HEK293 (cell line): ENCODE measurements at regions not wholly inside any gene's neighbourhood (a gene's known extent, or its start where the extent isn't known, plus 50 kb on each side); places are given as distances from the start of the nearest gene placed in this dataset.

ENCODE experiments used
- GLIS2 ChIP-seq: fragments of 450-650 bp; formaldehyde crosslinking; IDR thresholded peaks from 2 replicates; pipeline ENCODE4 v1.5.1; 2016; ENCODE audit warnings: missing biosample characterization, missing genetic modification characterization
- TCF7L2 ChIP-seq: IDR thresholded peaks from 2 replicates; pipeline ENCODE4 v1.6.1; 2011; ENCODE audit warnings: low read depth, mild to moderate bottlenecking, inconsistent platforms, low read length, moderate library complexity, borderline replicate concordance
- ZBTB48 ChIP-seq: fragments of 450-650 bp; formaldehyde crosslinking; IDR thresholded peaks from 2 replicates; pipeline ENCODE4 v1.5.1; 2016; ENCODE audit warnings: missing biosample characterization, missing genetic modification characterization
- ZBTB7A ChIP-seq: fragments of 450-650 bp; formaldehyde crosslinking; IDR thresholded peaks from 2 replicates; pipeline ENCODE4 v1.5.1; 2016; ENCODE audit warnings: low read depth, missing biosample characterization, missing genetic modification characterization
- ZNF114 ChIP-seq: fragments of 450-650 bp; formaldehyde crosslinking; IDR thresholded peaks from 2 replicates; pipeline ENCODE4 v1.5.0; 2017; ENCODE audit warnings: missing biosample characterization, missing genetic modification characterization
- ZNF138 ChIP-seq: fragments of 450-650 bp; formaldehyde crosslinking; IDR thresholded peaks from 2 replicates; pipeline ENCODE4 v1.5.1; 2016; ENCODE audit warnings: missing biosample characterization, missing genetic modification characterization, borderline replicate concordance
- ZNF16 ChIP-seq: fragments of 450-650 bp; formaldehyde crosslinking; IDR thresholded peaks from 2 replicates; pipeline ENCODE4 v1.5.1; 2016; ENCODE audit warnings: low read depth, missing biosample characterization, missing genetic modification characterization
- ZNF2 ChIP-seq: fragments of 450-650 bp; formaldehyde crosslinking; IDR thresholded peaks from 2 replicates; pipeline ENCODE4 v1.5.1; 2016; ENCODE audit warnings: missing biosample characterization, missing genetic modification characterization
- ZNF202 ChIP-seq: fragments of 450-650 bp; formaldehyde crosslinking; IDR thresholded peaks from 2 replicates; pipeline ENCODE4 v1.5.1; 2016; ENCODE audit warnings: missing biosample characterization, missing genetic modification characterization, borderline replicate concordance
- ZNF24 ChIP-seq: fragments of 450-650 bp; formaldehyde crosslinking; IDR thresholded peaks from 2 replicates; pipeline ENCODE4 v1.5.1; 2016; ENCODE audit warnings: missing biosample characterization, missing genetic modification characterization
- ZNF362 ChIP-seq: fragments of 450-650 bp; formaldehyde crosslinking; IDR thresholded peaks from 2 replicates; pipeline ENCODE4 v1.5.1; 2016; ENCODE audit warnings: missing biosample characterization, missing genetic modification characterization
- ZNF366 ChIP-seq: fragments of 450-650 bp; formaldehyde crosslinking; conservative IDR thresholded peaks from 2 replicates; pipeline ENCODE4 v1.5.1; 2016; ENCODE audit warnings: missing biosample characterization, missing genetic modification characterization
- ZNF488 ChIP-seq: fragments of 450-650 bp; formaldehyde crosslinking; IDR thresholded peaks from 2 replicates; pipeline ENCODE4 v1.5.1; 2016; ENCODE audit warnings: missing biosample characterization, missing genetic modification characterization
- ZNF521 ChIP-seq: fragments of 450-650 bp; formaldehyde crosslinking; IDR thresholded peaks from 2 replicates; pipeline ENCODE4 v1.5.1; 2017; ENCODE audit warnings: missing biosample characterization, mild to moderate bottlenecking, missing genetic modification characterization
- ZNF530 ChIP-seq: fragments of 450-650 bp; formaldehyde crosslinking; IDR thresholded peaks from 2 replicates; pipeline ENCODE4 v1.5.1; 2016; ENCODE audit warnings: low read depth, missing biosample characterization, missing genetic modification characterization
- ZNF544 ChIP-seq: fragments of 450-650 bp; formaldehyde crosslinking; IDR thresholded peaks from 2 replicates; pipeline ENCODE4 v1.5.0; 2017; ENCODE audit warnings: missing biosample characterization, missing genetic modification characterization
- ZNF558 ChIP-seq: fragments of 450-650 bp; formaldehyde crosslinking; IDR thresholded peaks from 2 replicates; pipeline ENCODE4 v1.5.1; 2016; ENCODE audit warnings: missing biosample characterization, missing genetic modification characterization
- ZNF629 ChIP-seq: fragments of 450-650 bp; formaldehyde crosslinking; IDR thresholded peaks from 2 replicates; pipeline ENCODE4 v1.5.1; 2017; ENCODE audit warnings: missing biosample characterization, missing genetic modification characterization
- ZNF677 ChIP-seq: fragments of 450-650 bp; IDR thresholded peaks from 2 replicates; pipeline ENCODE4 v1.5.0; 2018; ENCODE audit warnings: missing biosample characterization, mild to moderate bottlenecking, missing genetic modification characterization, moderate library complexity
- TF ChIP-seq, protein P1 (sequence below): fragments of 450-650 bp; formaldehyde crosslinking; IDR thresholded peaks from 2 replicates; pipeline ENCODE4 v1.5.1; 2016; ENCODE audit warnings: missing biosample characterization, missing genetic modification characterization
- TF ChIP-seq, protein P2 (sequence below): fragments of 450-650 bp; formaldehyde crosslinking; IDR thresholded peaks from 2 replicates; pipeline ENCODE4 v1.5.1; 2017; ENCODE audit warnings: missing biosample characterization, missing genetic modification characterization
- TF ChIP-seq, protein P3 (sequence below): fragments of 450-650 bp; formaldehyde crosslinking; IDR thresholded peaks from 2 replicates; pipeline ENCODE4 v1.5.1; 2016; ENCODE audit warnings: missing biosample characterization, missing genetic modification characterization
- TF ChIP-seq, protein P4 (sequence below): fragments of 450-650 bp; formaldehyde crosslinking; IDR thresholded peaks from 2 replicates; pipeline ENCODE4 v1.5.1; 2016; ENCODE audit warnings: missing biosample characterization, missing genetic modification characterization
- TF ChIP-seq, protein P5 (sequence below): fragments of 450-650 bp; formaldehyde crosslinking; IDR thresholded peaks from 2 replicates; pipeline ENCODE4 v1.5.1; 2016; ENCODE audit warnings: missing biosample characterization, missing genetic modification characterization
- TF ChIP-seq, protein P6 (sequence below): IDR thresholded peaks from 2 replicates; pipeline ENCODE4 v1.6.1; 2011; ENCODE audit warnings: mild to moderate bottlenecking, low read depth, low read length, borderline replicate concordance

DNA sequence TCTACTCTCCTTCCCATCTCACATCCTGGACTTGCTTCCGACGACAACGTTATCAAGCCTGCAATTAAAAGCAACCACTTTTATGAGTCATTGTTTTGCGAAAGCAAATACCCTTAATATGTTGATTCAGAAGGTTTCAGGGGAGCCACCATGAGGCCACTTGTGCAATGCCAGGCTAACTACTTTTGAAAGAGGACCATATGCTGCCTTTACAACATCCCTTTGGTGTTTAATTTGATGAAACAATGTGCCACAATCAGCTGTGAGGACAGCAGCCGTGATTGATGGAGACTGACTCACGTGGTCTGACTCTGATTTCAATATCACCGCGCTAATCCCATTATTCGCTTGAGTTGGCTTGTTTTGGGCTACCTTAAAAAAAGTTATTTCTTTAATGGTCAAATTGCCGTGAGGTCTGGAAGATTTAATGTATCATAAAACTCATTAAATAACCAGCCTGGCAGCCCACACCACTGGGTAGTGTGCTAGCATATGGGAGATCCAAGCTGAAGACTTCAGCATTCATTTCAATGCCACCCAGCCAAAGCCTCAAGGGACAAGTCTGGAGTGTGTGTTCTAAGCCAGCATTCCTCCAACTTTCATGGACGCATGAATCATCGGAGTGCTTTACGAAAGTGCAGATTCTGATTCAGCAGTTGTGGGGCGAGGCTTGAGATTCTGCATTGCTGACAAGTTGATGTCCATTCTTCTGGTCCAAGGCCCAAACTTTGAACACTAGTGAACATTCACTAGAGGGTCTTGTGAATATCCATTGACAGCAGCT, 73.3 kb upstream of the PAXBP1 start (continued):
- TF ChIP-seq ZNF629 (tag by site-specific recombination): peak; percentile 91
- TF ChIP-seq ZNF202 (tag by site-specific recombination): no peak
- TF ChIP-seq TCF7L2: peak; percentile 85; the same call in 1 of the 2 replicates
- no peak for TF ChIP-seq ZNF521 (tag by site-specific recombination)
- TF ChIP-seq ZBTB48: no peak
- TF ChIP-seq, protein P1, sequence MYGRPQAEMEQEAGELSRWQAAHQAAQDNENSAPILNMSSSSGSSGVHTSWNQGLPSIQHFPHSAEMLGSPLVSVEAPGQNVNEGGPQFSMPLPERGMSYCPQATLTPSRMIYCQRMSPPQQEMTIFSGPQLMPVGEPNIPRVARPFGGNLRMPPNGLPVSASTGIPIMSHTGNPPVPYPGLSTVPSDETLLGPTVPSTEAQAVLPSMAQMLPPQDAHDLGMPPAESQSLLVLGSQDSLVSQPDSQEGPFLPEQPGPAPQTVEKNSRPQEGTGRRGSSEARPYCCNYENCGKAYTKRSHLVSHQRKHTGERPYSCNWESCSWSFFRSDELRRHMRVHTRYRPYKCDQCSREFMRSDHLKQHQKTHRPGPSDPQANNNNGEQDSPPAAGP (tag by site-specific recombination): 0 out of 2 replicates have a peak, but pooled peaks have one; percentile 33
- TF ChIP-seq ZNF488 (tag by site-specific recombination): no peak
- TF ChIP-seq, protein P2, sequence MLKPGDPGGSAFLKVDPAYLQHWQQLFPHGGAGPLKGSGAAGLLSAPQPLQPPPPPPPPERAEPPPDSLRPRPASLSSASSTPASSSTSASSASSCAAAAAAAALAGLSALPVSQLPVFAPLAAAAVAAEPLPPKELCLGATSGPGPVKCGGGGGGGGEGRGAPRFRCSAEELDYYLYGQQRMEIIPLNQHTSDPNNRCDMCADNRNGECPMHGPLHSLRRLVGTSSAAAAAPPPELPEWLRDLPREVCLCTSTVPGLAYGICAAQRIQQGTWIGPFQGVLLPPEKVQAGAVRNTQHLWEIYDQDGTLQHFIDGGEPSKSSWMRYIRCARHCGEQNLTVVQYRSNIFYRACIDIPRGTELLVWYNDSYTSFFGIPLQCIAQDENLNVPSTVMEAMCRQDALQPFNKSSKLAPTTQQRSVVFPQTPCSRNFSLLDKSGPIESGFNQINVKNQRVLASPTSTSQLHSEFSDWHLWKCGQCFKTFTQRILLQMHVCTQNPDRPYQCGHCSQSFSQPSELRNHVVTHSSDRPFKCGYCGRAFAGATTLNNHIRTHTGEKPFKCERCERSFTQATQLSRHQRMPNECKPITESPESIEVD (tag by site-specific recombination): peak; percentile 73
- no peak; the same call in 1 of the 2 replicates for TF ChIP-seq GLIS2 (tag by site-specific recombination)
- no peak for TF ChIP-seq ZBTB7A (tag by site-specific recombination)
- TF ChIP-seq, protein P3, sequence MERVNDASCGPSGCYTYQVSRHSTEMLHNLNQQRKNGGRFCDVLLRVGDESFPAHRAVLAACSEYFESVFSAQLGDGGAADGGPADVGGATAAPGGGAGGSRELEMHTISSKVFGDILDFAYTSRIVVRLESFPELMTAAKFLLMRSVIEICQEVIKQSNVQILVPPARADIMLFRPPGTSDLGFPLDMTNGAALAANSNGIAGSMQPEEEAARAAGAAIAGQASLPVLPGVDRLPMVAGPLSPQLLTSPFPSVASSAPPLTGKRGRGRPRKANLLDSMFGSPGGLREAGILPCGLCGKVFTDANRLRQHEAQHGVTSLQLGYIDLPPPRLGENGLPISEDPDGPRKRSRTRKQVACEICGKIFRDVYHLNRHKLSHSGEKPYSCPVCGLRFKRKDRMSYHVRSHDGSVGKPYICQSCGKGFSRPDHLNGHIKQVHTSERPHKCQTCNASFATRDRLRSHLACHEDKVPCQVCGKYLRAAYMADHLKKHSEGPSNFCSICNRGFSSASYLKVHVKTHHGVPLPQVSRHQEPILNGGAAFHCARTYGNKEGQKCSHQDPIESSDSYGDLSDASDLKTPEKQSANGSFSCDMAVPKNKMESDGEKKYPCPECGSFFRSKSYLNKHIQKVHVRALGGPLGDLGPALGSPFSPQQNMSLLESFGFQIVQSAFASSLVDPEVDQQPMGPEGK: peak; percentile 56
- TF ChIP-seq ZNF530: no peak
- TF ChIP-seq ZNF16: no peak
- no peak for TF ChIP-seq ZNF2
- peak; percentile 82; the same call in 1 of the 2 replicates for TF ChIP-seq ZNF24 (tag by site-specific recombination)
- no peak for TF ChIP-seq ZNF677 (tag by site-specific recombination)
- no peak for TF ChIP-seq ZNF138 (tag by site-specific recombination)
- peak; percentile 74 for TF ChIP-seq ZNF366
- TF ChIP-seq ZNF558 (tag by site-specific recombination): no peak; the same call in 1 of the 2 replicates
- TF ChIP-seq, protein P4, sequence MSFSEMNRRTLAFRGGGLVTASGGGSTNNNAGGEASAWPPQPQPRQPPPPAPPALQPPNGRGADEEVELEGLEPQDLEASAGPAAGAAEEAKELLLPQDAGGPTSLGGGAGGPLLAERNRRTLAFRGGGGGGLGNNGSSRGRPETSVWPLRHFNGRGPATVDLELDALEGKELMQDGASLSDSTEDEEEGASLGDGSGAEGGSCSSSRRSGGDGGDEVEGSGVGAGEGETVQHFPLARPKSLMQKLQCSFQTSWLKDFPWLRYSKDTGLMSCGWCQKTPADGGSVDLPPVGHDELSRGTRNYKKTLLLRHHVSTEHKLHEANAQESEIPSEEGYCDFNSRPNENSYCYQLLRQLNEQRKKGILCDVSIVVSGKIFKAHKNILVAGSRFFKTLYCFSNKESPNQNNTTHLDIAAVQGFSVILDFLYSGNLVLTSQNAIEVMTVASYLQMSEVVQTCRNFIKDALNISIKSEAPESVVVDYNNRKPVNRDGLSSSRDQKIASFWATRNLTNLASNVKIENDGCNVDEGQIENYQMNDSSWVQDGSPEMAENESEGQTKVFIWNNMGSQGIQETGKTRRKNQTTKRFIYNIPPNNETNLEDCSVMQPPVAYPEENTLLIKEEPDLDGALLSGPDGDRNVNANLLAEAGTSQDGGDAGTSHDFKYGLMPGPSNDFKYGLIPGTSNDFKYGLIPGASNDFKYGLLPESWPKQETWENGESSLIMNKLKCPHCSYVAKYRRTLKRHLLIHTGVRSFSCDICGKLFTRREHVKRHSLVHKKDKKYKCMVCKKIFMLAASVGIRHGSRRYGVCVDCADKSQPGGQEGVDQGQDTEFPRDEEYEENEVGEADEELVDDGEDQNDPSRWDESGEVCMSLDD (tag by site-specific recombination): no peak; the same call in none of the 2 replicates
- TF ChIP-seq, protein P5, sequence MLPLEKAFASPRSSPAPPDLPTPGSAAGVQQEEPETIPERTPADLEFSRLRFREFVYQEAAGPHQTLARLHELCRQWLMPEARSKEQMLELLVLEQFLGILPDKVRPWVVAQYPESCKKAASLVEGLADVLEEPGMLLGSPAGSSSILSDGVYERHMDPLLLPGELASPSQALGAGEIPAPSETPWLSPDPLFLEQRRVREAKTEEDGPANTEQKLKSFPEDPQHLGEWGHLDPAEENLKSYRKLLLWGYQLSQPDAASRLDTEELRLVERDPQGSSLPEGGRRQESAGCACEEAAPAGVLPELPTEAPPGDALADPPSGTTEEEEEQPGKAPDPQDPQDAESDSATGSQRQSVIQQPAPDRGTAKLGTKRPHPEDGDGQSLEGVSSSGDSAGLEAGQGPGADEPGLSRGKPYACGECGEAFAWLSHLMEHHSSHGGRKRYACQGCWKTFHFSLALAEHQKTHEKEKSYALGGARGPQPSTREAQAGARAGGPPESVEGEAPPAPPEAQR (tag by site-specific recombination): no peak
- TF ChIP-seq ZNF114 (tag by site-specific recombination): no peak
- TF ChIP-seq ZNF362 (tag by site-specific recombination): peak; percentile 81; the same call in 1 of the 2 replicates
- TF ChIP-seq, protein P6, sequence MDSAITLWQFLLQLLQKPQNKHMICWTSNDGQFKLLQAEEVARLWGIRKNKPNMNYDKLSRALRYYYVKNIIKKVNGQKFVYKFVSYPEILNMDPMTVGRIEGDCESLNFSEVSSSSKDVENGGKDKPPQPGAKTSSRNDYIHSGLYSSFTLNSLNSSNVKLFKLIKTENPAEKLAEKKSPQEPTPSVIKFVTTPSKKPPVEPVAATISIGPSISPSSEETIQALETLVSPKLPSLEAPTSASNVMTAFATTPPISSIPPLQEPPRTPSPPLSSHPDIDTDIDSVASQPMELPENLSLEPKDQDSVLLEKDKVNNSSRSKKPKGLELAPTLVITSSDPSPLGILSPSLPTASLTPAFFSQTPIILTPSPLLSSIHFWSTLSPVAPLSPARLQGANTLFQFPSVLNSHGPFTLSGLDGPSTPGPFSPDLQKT: no peak
- no peak for TF ChIP-seq ZNF544
